Suprapubic skin (tissue), 4 donors: ENCODE measurements at regions not wholly inside any gene's neighbourhood (a gene's known extent, or its start where the extent isn't known, plus 50 kb on each side); places are given as distances from the start of the nearest gene placed in this dataset.
A peak's percentile ranks its signal among the peaks of the same experiment; 100 is the strongest.

ENCODE experiments used
- DNase-seq, 2 donors: peaks; one replicate each; pipeline ENCODE4 v3.0.0-alpha.2; 2019; ENCODE audit warnings: low spot score in 2 of 2
- H3K27ac ChIP-seq: fragments of 200-600 bp; sonication (generic); one replicate; pipeline ENCODE4 v1.5.1; 2019
- H3K27me3 ChIP-seq: fragments of 200-600 bp; sonication (generic); one replicate; pipeline ENCODE4 v1.5.1; 2019
- H3K36me3 ChIP-seq: fragments of 200-600 bp; sonication (generic); one replicate; pipeline ENCODE4 v1.5.1; 2019
- H3K4me1 ChIP-seq: fragments of 200-600 bp; sonication (generic); one replicate; pipeline ENCODE4 v1.5.1; 2019
- H3K4me3 ChIP-seq: fragments of 200-600 bp; sonication (generic); one replicate; pipeline ENCODE4 v1.5.1; 2019; ENCODE audit warnings: mild to moderate bottlenecking
- H3K9me3 ChIP-seq: fragments of 200-600 bp; sonication (generic); one replicate; pipeline ENCODE4 v1.5.1; 2019
- CTCF ChIP-seq, 2 donors: fragments of 200-600 bp in 1 of 2; fragments of 450-650 bp in 1 of 2; sonication (generic) in 1 of 2; IDR thresholded peaks; one replicate each; pipeline ENCODE4 v1.5.1; 2016 to 2019; ENCODE audit warnings: antibody characterized with exemption in 2 of 2, mild to moderate bottlenecking in 1 of 2, moderate library complexity in 1 of 2
- EP300 ChIP-seq: sonication (generic); formaldehyde crosslinking; IDR thresholded peaks from one replicate; pipeline ENCODE4 v1.6.1; 2017; ENCODE audit warnings: antibody characterized with exemption
- POLR2A ChIP-seq, 2 donors: fragments of 450-650 bp; IDR thresholded peaks; one replicate each; pipeline ENCODE4 v1.6.1; 2017; ENCODE audit warnings: antibody characterized with exemption in 2 of 2, mild to moderate bottlenecking in 2 of 2, moderate library complexity in 2 of 2
- POLR2AphosphoS5 ChIP-seq, 3 donors: sonication (generic); formaldehyde crosslinking; IDR thresholded peaks; one replicate each; pipeline ENCODE4 v1.6.1; 2017; ENCODE audit warnings: antibody characterized with exemption in 3 of 3
- WGBS: methylation state at CpG from one replicate; pipeline ENCODE4 v1.1.5; 2018; 5-methylcytosine and 5-hydroxymethylcytosine counted together

- WGBS: 100% methylated on average over 7 of the region's 13 CpGs
- Histone ChIP-seq H3K36me3 (no peaks in the 10 kb centered on the region), H3K27me3 (no peaks in the 10 kb centered on the region), H3K9me3 (no peaks in the 10 kb centered on the region), H3K27ac (no peak overlapping the region), H3K4me3 (no peak overlapping the region), H3K4me1 (peaks cover 14% of the 10 kb centered on the region)
- no peak for DNase-seq
- TF ChIP-seq EP300: no peak
- no peak for TF ChIP-seq POLR2A (IDR thresholded peaks at IDR 0.05)
- no peak for TF ChIP-seq CTCF (IDR thresholded peaks at IDR 0.05)
- TF ChIP-seq POLR2AphosphoS5 (IDR thresholded peaks at IDR 0.05): no peak
Measured at GRCh38 chr2:120614901-120615300, 120.8 kb upstream of the GLI2 start.

DNA sequence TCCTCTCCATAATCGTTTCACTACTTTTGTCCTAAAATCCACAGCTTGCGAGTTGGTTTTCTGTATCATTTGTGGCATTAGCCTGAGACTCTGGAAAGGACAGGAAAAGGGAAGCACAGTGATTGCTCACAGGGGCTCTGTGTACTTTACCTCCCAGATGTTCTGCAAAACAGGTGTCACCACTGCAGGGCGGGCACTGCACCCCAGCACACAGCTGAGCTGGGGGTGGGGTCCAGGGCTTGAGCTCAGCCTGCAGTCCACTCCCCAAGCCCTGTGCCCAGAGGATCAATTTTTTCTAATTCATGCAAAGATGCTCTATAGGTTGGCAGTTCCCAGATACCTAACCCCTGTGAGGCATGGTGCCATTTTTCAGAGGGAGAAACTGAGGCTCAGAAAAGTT is 119.4 kb upstream of the GLI2 start:
- no peak for DNase-seq
- 89% methylated on average over 3 of the region's 3 CpGs for WGBS
- Histone ChIP-seq H3K4me3 (no peak overlapping the region), H3K27me3 (no peaks in the 10 kb centered on the region), H3K4me1 (peaks cover 14% of the 10 kb centered on the region), H3K27ac (no peak overlapping the region), H3K9me3 (no peaks in the 10 kb centered on the region), H3K36me3 (no peaks in the 10 kb centered on the region)
- TF ChIP-seq EP300: no peak
- TF ChIP-seq POLR2AphosphoS5 (IDR thresholded peaks at IDR 0.05): no peak
- no peak for TF ChIP-seq CTCF (IDR thresholded peaks at IDR 0.05)

- no peak for DNase-seq
- WGBS: 63% methylated on average over 5 of the region's 5 CpGs
- H3K9me3 ChIP-seq: no peaks in the 10 kb centered on the region
- H3K4me3 ChIP-seq: no peak overlapping the region
- no peaks in the 10 kb centered on the region for H3K36me3 ChIP-seq
- H3K27me3 ChIP-seq: no peaks in the 10 kb centered on the region
- H3K27ac ChIP-seq: no peak overlapping the region
- TF ChIP-seq EP300 (no peak), POLR2A (IDR thresholded peaks at IDR 0.05) (no peak), POLR2AphosphoS5 (IDR thresholded peaks at IDR 0.05) (no peak), CTCF (IDR thresholded peaks at IDR 0.05) (no peak)
- H3K4me1 ChIP-seq: peaks cover 9% of the 10 kb centered on the region
Measured at GRCh38 chr2:120617055-120617454, 118.6 kb upstream of the GLI2 start.

DNA sequence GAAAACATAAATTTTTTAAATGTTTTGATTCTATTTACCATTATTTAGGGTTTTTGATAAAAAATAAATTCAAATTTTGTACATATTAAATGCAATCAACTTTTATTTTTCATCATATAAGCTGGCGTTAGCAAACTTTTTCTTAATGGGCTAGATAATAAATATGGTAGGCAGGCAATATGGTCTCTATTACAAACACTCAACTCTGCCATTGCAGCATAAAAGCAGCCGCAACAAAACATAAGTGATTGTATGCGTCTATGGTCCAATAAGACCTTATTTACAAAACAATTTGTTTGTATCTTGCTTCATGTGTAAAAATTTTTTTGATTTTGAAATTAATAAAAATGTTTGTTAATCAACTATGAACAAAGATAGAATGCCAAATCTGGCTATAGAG is 116.8 kb upstream of the GLI2 start:
- no peaks in the 10 kb centered on the region for H3K27me3 ChIP-seq
- H3K36me3 ChIP-seq: no peaks in the 10 kb centered on the region
- H3K9me3 ChIP-seq: no peaks in the 10 kb centered on the region
- H3K4me3 ChIP-seq: no peak overlapping the region
- H3K4me1 ChIP-seq: no peaks in the 10 kb centered on the region
- WGBS: 96% methylated on average over 3 of the region's 3 CpGs
- DNase-seq: no peak
- no peak for TF ChIP-seq POLR2AphosphoS5 (IDR thresholded peaks at IDR 0.05)
- no peak for TF ChIP-seq POLR2A (IDR thresholded peaks at IDR 0.05)
- no peak for TF ChIP-seq CTCF (IDR thresholded peaks at IDR 0.05)
- TF ChIP-seq EP300: no peak
- no peak overlapping the region for H3K27ac ChIP-seq

DNA sequence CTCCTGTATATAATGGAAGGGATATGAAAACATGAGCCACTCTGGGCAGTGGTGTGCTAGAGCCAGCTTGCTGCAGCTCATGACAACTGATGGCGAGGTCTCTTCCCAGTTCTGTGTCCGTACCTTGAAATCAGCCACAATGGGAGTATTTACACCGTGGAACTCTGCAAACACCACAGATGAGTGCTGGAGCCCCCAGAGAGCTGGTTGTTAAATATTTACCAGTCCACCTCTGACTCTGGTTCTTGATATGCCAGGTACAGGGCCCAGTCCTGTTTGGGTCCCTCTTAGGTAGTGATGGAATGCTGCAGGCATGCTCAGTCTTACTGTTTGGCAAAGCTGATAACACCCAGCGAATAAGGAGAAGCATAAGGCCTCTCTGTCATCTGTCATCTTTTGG is 116.1 kb upstream of the GLI2 start:
- Histone ChIP-seq H3K27ac (peak overlapping the region; percentile 60), H3K4me1 (no peaks in the 10 kb centered on the region), H3K27me3 (no peaks in the 10 kb centered on the region), H3K4me3 (no peak overlapping the region), H3K36me3 (no peaks in the 10 kb centered on the region), H3K9me3 (no peaks in the 10 kb centered on the region)
- DNase-seq: no peak
- TF ChIP-seq POLR2AphosphoS5 (IDR thresholded peaks at IDR 0.05) (no peak), POLR2A (IDR thresholded peaks at IDR 0.05) (no peak), EP300 (no peak), CTCF (IDR thresholded peaks at IDR 0.05) (no peak)
- WGBS: 96% methylated on average over 4 of the region's 4 CpGs
